AG09309 (cell line): ENCODE measurements at regions not wholly inside any gene's neighbourhood (a gene's known extent, or its start where the extent isn't known, plus 50 kb on each side); places are given as distances from the start of the nearest gene placed in this dataset.

Experiments used
- DNase-seq: peaks from one replicate; pipeline ENCODE4 v3.0.0-alpha.2; 2010; ENCODE audit warnings: low read depth
- H3K4me3 ChIP-seq: 2 replicates; pipeline ENCODE4 v1.5.1; 2011; ENCODE audit warnings: mild to moderate bottlenecking, low read depth, low read length, moderate library complexity; ENCODE audit not compliant: control insufficient read depth
- TF ChIP-seq, protein P1 (sequence below): IDR thresholded peaks from 2 replicates; pipeline ENCODE4 v1.5.1; 2011; ENCODE audit warnings: mild to moderate bottlenecking, low read depth, low read length, inconsistent platforms; ENCODE audit not compliant: insufficient read depth, control insufficient read depth; ENCODE audit errors: missing control alignments

DNA sequence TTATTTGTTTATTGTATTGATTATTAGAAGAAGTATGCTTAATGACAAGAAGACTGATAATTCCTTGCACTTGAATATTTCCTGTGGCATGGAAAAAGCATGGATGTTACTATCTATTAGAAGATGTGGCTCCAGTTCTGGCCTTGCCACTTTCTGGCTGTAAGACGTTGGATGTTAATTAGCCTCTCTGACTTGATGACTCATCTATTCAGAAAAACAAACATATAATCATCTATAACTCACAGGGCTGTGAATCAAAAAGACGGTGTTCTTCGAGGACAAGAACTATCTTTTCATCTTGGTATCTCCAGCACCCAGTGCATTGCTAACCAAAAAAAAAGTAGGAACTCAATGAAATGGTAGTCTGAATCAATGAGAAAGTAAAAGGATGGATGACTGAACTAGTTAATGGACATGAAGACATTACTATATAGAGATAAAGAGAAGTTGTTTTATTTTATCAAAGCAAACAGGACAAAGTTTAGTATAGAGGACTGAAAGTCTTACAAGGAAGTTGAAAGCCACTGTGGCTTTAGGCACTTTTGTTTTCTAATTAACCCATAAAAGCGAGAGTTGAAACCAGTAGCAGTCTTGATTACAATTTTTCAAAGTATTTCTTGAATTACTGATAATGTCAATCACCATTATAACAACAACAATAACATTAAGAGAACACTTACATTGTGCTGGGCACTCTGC, 145.3 kb downstream of the RND3 start:
- H3K4me3 ChIP-seq = no peak overlapping the region
- DNase-seq = no peak
- TF ChIP-seq, protein P1, sequence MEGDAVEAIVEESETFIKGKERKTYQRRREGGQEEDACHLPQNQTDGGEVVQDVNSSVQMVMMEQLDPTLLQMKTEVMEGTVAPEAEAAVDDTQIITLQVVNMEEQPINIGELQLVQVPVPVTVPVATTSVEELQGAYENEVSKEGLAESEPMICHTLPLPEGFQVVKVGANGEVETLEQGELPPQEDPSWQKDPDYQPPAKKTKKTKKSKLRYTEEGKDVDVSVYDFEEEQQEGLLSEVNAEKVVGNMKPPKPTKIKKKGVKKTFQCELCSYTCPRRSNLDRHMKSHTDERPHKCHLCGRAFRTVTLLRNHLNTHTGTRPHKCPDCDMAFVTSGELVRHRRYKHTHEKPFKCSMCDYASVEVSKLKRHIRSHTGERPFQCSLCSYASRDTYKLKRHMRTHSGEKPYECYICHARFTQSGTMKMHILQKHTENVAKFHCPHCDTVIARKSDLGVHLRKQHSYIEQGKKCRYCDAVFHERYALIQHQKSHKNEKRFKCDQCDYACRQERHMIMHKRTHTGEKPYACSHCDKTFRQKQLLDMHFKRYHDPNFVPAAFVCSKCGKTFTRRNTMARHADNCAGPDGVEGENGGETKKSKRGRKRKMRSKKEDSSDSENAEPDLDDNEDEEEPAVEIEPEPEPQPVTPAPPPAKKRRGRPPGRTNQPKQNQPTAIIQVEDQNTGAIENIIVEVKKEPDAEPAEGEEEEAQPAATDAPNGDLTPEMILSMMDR = no peak

GRCh38 chr2:150339951-150340350, 147.5 kb downstream of the RND3 start:
- no peak overlapping the region for H3K4me3 ChIP-seq
- DNase-seq = no peak
- TF ChIP-seq, protein P1 = no peak

DNA sequence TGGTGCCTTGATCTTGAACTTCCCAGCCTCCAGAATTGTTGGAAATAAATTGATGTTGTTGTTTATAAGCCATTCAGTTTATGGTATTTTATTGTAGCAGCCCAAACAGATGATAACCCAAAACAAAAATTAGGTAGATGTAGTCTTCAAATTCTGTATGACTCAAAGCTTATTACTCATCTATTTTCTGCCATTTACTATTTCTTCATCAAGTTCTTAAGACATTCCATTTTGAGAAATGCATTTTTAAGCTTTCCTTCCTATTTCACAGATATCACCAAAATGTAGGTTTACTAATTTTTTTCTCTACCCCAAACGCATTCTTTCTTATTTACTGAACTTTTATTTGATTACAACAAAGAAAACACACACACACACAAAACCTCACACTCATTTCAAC, 148.2 kb downstream of the RND3 start:
- no peak overlapping the region for H3K4me3 ChIP-seq
- no peak for DNase-seq
- TF ChIP-seq, protein P1 = no peak

GRCh38 chr2:150335596-150335995, 151.9 kb downstream of the RND3 start:
- TF ChIP-seq, protein P1 = no peak
- no peak for DNase-seq

DNA sequence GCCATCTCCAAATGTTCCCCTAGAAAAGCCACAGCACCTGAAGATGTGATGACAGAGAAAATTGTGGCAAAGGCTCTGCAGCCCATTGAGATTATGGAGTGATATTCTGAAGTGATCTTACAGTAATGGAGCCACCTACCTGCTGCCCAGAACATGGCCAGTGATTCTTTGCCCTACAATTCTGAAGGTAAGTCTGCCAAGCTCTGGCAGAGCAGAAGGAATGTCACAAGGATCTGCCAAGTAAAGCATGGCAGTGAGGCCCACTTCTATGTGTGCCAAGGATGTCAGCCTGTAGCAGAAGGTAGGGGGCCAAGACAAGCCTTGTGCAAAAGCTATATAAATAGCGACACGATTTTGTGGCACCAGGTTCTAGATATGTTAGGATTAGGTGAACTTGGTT, 155.1 kb downstream of the RND3 start:
- DNase-seq = no peak
- no peak overlapping the region for H3K4me3 ChIP-seq
- TF ChIP-seq, protein P1 = no peak

More at GRCh38 chr2:150335596-150335995, 151.9 kb downstream of the RND3 start:
- no peak overlapping the region for H3K4me3 ChIP-seq

GRCh38 chr2:150327564-150328489, 159.6 kb downstream of the RND3 start:
- H3K4me3 ChIP-seq = no peak overlapping the region
- TF ChIP-seq, protein P1 = no peak
- DNase-seq = no peak
